HEK293 (cell line): ENCODE measurements at regions not wholly inside any gene's neighbourhood (a gene's known extent, or its start where the extent isn't known, plus 50 kb on each side); places are given as distances from the start of the nearest gene placed in this dataset.

Experiments
- CTCF ChIP-seq: fragments of 450-650 bp; formaldehyde crosslinking; IDR thresholded peaks from 2 replicates; pipeline ENCODE4 v1.5.1; 2016; ENCODE audit warnings: missing biosample characterization, missing genetic modification characterization
- RBAK ChIP-seq: fragments of 450-650 bp; formaldehyde crosslinking; IDR thresholded peaks from 2 replicates; pipeline ENCODE4 v1.5.1; 2016; ENCODE audit warnings: missing biosample characterization, missing genetic modification characterization
- TRIM28 ChIP-seq: IDR thresholded peaks from 2 replicates; pipeline ENCODE4 v1.6.1; 2011; ENCODE audit warnings: low read length, control low read depth, borderline replicate concordance
- ZNF473 ChIP-seq: fragments of 450-650 bp; formaldehyde crosslinking; IDR thresholded peaks from 2 replicates; pipeline ENCODE4 v1.5.1; 2017; ENCODE audit warnings: missing biosample characterization, missing genetic modification characterization
- ZNF747 ChIP-seq: fragments of 450-650 bp; formaldehyde crosslinking; IDR thresholded peaks from 2 replicates; pipeline ENCODE4 v1.5.1; 2016; ENCODE audit warnings: missing biosample characterization, missing genetic modification characterization
- TF ChIP-seq, protein P1 (sequence below): fragments of 450-650 bp; formaldehyde crosslinking; IDR thresholded peaks from 2 replicates; pipeline ENCODE4 v1.5.1; 2016; ENCODE audit warnings: missing biosample characterization, missing genetic modification characterization, low read depth

- no peak for TF ChIP-seq ZNF747
- TF ChIP-seq TRIM28 = no peak
- TF ChIP-seq CTCF (tag by site-specific recombination) = no peak
- TF ChIP-seq RBAK (tag by site-specific recombination) = no peak
- no peak for TF ChIP-seq ZNF473
- TF ChIP-seq, protein P1, sequence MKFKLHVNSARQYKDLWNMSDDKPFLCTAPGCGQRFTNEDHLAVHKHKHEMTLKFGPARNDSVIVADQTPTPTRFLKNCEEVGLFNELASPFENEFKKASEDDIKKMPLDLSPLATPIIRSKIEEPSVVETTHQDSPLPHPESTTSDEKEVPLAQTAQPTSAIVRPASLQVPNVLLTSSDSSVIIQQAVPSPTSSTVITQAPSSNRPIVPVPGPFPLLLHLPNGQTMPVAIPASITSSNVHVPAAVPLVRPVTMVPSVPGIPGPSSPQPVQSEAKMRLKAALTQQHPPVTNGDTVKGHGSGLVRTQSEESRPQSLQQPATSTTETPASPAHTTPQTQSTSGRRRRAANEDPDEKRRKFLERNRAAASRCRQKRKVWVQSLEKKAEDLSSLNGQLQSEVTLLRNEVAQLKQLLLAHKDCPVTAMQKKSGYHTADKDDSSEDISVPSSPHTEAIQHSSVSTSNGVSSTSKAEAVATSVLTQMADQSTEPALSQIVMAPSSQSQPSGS (tag by site-specific recombination) = no peak
These were observed 233.7 kb downstream of the EN1 start for GRCh38 chr2:118613737-118614136.
